ENCODE measurements at regions not wholly inside any gene's neighbourhood (a gene's known extent, or its start where the extent isn't known, plus 50 kb on each side); places are given as distances from the start of the nearest gene placed in this dataset.

DNA sequence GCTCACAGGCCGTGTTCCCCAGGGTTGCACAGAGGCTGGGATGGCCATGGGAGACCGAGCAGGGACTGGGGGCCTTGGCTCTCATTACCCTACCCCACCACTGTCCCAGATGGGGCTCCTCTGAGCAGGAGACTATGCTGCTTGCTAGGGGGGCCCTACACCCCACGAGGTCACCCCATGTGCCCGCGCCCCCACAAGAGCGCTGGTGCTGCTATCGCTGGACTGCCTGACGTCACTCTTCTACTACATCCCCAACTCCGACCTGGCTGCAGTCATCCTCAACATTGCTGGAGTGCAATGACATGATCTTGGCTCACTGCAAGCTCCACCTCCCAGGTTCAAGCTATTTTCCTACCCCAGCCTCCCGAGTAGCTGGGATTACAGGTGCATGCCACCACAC is 307.7 kb downstream of the ARRDC4 start:
- TF ChIP-seq EZH2 (IDR thresholded peaks at IDR 0.05) (no peak), POLR2AphosphoS5 (IDR thresholded peaks at IDR 0.05; ENCODE audit: low read depth, low read length) (no peak), FOSL1 (IDR thresholded peaks at IDR 0.05; ENCODE audit: low read depth) (no peak), POLR2A (IDR thresholded peaks at IDR 0.05; ENCODE audit: borderline replicate concordance, extremely low read depth, insufficient read depth, insufficient read length) (no peak), SRF (IDR thresholded peaks at IDR 0.05; ENCODE audit: low read depth) (no peak), CEBPB (IDR thresholded peaks at IDR 0.05; ENCODE audit: low read depth) (no peak), EZH2phosphoT487 (IDR thresholded peaks at IDR 0.05; ENCODE audit: borderline replicate concordance) (no peak), YY1 (IDR thresholded peaks at IDR 0.05; ENCODE audit: extremely low read depth, insufficient replicate concordance, low read depth, low read length) (no peak), ZFX (IDR thresholded peaks at IDR 0.05) (no peak)
- TF ChIP-seq, protein P1, sequence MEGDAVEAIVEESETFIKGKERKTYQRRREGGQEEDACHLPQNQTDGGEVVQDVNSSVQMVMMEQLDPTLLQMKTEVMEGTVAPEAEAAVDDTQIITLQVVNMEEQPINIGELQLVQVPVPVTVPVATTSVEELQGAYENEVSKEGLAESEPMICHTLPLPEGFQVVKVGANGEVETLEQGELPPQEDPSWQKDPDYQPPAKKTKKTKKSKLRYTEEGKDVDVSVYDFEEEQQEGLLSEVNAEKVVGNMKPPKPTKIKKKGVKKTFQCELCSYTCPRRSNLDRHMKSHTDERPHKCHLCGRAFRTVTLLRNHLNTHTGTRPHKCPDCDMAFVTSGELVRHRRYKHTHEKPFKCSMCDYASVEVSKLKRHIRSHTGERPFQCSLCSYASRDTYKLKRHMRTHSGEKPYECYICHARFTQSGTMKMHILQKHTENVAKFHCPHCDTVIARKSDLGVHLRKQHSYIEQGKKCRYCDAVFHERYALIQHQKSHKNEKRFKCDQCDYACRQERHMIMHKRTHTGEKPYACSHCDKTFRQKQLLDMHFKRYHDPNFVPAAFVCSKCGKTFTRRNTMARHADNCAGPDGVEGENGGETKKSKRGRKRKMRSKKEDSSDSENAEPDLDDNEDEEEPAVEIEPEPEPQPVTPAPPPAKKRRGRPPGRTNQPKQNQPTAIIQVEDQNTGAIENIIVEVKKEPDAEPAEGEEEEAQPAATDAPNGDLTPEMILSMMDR (IDR thresholded peaks at IDR 0.05 in 2 of 3, conservative IDR thresholded peaks at IDR 0.05 in 1 of 3; ENCODE audit: borderline replicate concordance in 1 of 3, insufficient read depth in 1 of 3, low read depth in 2 of 3, low read length in 2 of 3): no peak
- TF ChIP-seq, protein P2, sequence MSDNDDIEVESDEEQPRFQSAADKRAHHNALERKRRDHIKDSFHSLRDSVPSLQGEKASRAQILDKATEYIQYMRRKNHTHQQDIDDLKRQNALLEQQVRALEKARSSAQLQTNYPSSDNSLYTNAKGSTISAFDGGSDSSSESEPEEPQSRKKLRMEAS (IDR thresholded peaks at IDR 0.05): no peak
